ENCODE measurements at regions not wholly inside any gene's neighbourhood (a gene's known extent, or its start where the extent isn't known, plus 50 kb on each side); places are given as distances from the start of the nearest gene placed in this dataset.
A peak's percentile ranks its signal among the peaks of the same experiment; 100 is the strongest.

GRCh38 chr20:19008497-19008896, 194.9 kb downstream of the SCP2D1 start:
- TF ChIP-seq CTCF (conservative IDR thresholded peaks at IDR 0.05; ENCODE audit: low read length): no peak
- no peak overlapping the region for H3K4me3 ChIP-seq (ENCODE audit: low read length)
- no peak for DNase-seq (ENCODE audit: low read depth)

- H3K4me3 ChIP-seq (ENCODE audit: low read length): no peak overlapping the region
- no peak for TF ChIP-seq CTCF (conservative IDR thresholded peaks at IDR 0.05; ENCODE audit: low read length)
- no peak for DNase-seq (ENCODE audit: low read depth)
Observed at GRCh38 chr20:19009081-19009688, 195.6 kb downstream of the SCP2D1 start.

- no peak overlapping the region for H3K4me3 ChIP-seq (ENCODE audit: low read length)
- DNase-seq (ENCODE audit: low read depth): peak; percentile 68
- no peak for TF ChIP-seq CTCF (conservative IDR thresholded peaks at IDR 0.05; ENCODE audit: low read length)
Observed at GRCh38 chr20:19012676-19013075, 199.1 kb downstream of the SCP2D1 start.

GRCh38 chr20:19013907-19014306, 198.5 kb upstream of the SLC24A3 start:
- no peak for TF ChIP-seq CTCF (conservative IDR thresholded peaks at IDR 0.05; ENCODE audit: low read length)

GRCh38 chr20:19015351-19016139, 196.9 kb upstream of the SLC24A3 start:
- DNase-seq (ENCODE audit: low read depth): no peak
- TF ChIP-seq CTCF (conservative IDR thresholded peaks at IDR 0.05; ENCODE audit: low read length): no peak
- H3K4me3 ChIP-seq (ENCODE audit: low read length): no peak overlapping the region

More at GRCh38 chr20:19013907-19014306, 198.5 kb upstream of the SLC24A3 start:
- DNase-seq (ENCODE audit: low read depth): no peak
- no peak overlapping the region for H3K4me3 ChIP-seq (ENCODE audit: low read length)

GRCh38 chr20:19016140-19016497, 196.3 kb upstream of the SLC24A3 start:
- no peak overlapping the region for H3K4me3 ChIP-seq (ENCODE audit: low read length)
- no peak for TF ChIP-seq CTCF (conservative IDR thresholded peaks at IDR 0.05; ENCODE audit: low read length)
- no peak for DNase-seq (ENCODE audit: low read depth)

GRCh38 chr20:19017104-19017690, 195.2 kb upstream of the SLC24A3 start:
- no peak for DNase-seq (ENCODE audit: low read depth)
- H3K4me3 ChIP-seq (ENCODE audit: low read length): no peak overlapping the region
- no peak for TF ChIP-seq CTCF (conservative IDR thresholded peaks at IDR 0.05; ENCODE audit: low read length)
